Urinary bladder (tissue), 3 donors: ENCODE measurements at regions not wholly inside any gene's neighbourhood (a gene's known extent, or its start where the extent isn't known, plus 50 kb on each side); places are given as distances from the start of the nearest gene placed in this dataset.

Experiments
- DNase-seq: peaks from one replicate; pipeline ENCODE4 v3.0.0-alpha.2; 2015; ENCODE audit errors: extremely low spot score
- H3K27ac ChIP-seq: one replicate; pipeline ENCODE4 v1.5.1; 2013; ENCODE audit warnings: low read depth, mild to moderate bottlenecking, moderate library complexity
- H3K36me3 ChIP-seq: one replicate; pipeline ENCODE4 v1.6.1; 2013; ENCODE audit warnings: mild to moderate bottlenecking, moderate library complexity; ENCODE audit not compliant: insufficient read depth
- H3K4me1 ChIP-seq: one replicate; pipeline ENCODE4 v1.6.1; 2013; ENCODE audit warnings: mild to moderate bottlenecking, moderate library complexity; ENCODE audit not compliant: insufficient read depth
- H3K4me3 ChIP-seq: one replicate; pipeline ENCODE4 v1.5.1; 2013; ENCODE audit warnings: low read depth, low read length
- WGBS: extraction: QIAGEN DNeasy Blood & Tissue Kit; methylation state at CpG from one replicate; pipeline ENCODE4 v1.1.7; 2013; 5-methylcytosine and 5-hydroxymethylcytosine counted together
- donor health status: healthy with polysubstance abuse.
- donor health status: healthy.

DNA sequence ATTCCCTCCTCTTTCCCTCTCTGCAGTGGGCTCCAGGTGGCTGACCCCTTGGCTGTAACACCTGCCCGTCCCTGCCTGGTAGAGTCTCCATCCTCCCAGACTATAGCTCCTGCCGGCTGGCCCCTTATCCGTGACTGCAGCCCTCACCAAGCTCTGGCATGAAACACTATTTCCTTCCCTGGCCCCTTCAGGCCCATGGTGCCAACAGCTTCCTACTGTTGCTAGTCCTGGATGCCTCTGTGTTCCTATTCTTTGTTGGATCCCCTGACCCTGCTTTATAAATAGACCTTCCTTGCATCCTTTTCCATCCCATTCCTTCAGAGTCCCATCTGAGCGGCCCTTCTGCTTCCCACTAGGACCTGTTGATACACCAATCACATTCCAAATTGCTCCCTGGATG is 195.0 kb downstream of the ZNF326 start:
- Histone ChIP-seq H3K4me3 (no peak overlapping the region), H3K36me3 (no peaks in the 10 kb centered on the region), H3K27ac (no peak overlapping the region), H3K4me1 (no peaks in the 10 kb centered on the region)
- DNase-seq: no peak
- 80% methylated on average over 4 of the region's 4 CpGs for WGBS

DNA sequence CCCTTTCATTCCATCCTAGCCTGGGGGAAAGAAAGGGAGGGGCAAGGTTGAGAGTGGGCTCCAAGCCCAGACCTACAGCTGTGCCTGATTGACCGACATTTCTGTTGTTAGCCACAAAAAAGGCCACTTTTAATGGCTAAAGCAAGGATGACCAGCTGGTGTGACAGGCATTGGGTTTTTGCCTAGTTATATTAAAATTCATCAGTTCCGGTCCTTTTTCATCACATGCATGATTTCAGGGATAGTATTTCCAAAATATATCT is 192.3 kb downstream of the ZNF326 start:
- 43% methylated on average over 2 of the region's 2 CpGs for WGBS

DNA sequence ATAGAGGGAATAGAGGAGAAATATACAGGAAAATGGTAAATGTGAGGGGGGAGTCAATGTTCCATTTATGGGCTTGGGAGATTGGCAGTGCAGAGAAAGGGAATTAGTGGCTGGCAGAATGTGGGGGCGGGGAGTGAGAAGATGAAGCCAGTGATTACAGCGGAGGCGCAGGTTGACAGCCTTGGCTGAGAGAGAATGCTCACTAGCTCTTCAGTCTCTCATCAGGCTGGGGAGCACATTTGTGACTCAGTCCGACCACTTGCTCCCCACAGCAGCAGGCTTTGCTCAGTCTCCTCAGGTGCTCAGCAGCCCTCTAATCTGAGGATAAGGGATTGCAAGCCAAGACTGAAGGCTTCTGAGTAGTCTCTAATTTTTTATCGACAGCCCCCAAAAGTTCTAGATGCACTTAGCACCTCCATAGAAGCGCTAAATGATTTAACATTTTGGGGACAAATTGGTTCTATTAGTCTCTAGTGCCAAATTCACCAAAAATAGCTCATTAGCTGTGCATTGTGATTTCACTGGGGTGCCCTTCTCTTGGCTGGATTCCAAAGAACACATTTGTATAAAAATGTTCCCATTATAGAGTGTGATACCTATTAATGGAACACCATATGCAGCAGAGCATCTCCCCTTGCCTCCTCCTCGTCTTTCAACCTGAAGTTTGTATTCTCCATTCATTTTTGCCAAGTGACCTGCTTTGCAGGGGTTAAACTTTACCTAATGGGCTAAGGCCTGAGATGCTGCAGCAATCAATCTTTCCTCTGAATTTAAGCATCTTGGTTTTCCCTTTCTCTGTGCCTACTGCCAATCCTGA is 191.8 kb downstream of the ZNF326 start:
- 70% methylated on average over 7 of the region's 7 CpGs for WGBS
- DNase-seq: no peak
- H3K4me1 ChIP-seq: no peaks in the 10 kb centered on the region
- no peak overlapping the region for H3K27ac ChIP-seq
- no peak overlapping the region for H3K4me3 ChIP-seq
- no peaks in the 10 kb centered on the region for H3K36me3 ChIP-seq

More for the DNA sequence above, 192.3 kb downstream of the ZNF326 start:
- Histone ChIP-seq H3K27ac (no peak overlapping the region), H3K36me3 (no peaks in the 10 kb centered on the region), H3K4me1 (no peaks in the 10 kb centered on the region), H3K4me3 (no peak overlapping the region)
- no peak for DNase-seq

DNA sequence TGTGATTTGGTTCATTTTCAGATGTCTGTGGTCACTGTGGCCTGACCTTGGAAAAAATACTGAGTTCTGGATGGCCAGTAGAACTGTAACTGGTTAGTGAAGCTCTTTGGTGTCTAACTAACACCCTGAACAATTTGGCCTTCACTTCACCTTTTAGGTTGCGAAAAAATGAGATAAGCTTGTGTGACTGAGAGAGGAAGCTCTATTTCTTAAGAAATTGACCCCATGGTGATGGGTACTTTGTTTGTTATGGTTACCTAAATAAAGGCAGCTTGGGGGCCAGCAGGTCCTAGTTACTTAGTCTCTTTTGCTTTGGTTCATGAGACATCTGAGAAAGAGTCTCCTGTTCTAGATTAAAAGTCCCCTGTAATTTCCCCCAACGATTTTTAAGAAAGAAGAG is 181.6 kb downstream of the ZNF326 start:
- H3K36me3 ChIP-seq: no peaks in the 10 kb centered on the region
- H3K27ac ChIP-seq: peak overlapping the region; percentile 18
- no peak for DNase-seq
- H3K4me3 ChIP-seq: no peak overlapping the region
- 60% methylated on average over 2 of the region's 2 CpGs for WGBS
- H3K4me1 ChIP-seq: no peaks in the 10 kb centered on the region

DNA sequence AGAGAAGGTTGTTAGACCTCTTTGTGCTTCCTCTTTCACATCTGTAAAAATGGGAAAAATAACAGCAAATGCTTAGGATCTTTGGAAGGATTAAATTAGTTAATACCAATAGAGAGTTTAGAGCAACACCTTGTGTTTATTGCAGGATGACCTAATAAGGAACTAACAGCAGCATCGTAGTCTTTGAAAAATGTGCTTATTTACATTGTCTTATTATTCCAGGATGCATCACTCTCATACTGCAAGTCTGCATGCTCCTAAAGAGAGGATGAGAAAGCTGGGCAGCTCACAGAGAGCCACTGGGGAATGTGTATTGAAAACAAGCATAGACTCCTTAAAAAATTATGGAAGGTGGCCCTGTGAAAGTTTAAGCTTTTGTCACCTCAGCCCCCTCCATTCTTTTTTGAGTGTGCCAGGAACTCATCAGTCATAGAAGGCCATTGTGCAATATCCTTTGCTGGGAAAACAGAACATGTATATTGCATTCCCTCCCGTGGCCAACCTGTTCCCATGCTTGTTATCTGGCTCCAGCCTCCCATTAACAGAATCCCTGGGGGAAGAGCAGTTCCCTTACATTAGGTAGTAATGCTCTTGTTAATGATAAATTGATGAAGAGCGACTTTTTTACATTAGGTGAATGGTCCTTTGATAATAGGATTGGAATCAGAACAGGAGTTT is 180.7 kb downstream of the ZNF326 start:
- no peak overlapping the region for H3K4me3 ChIP-seq
- no peak for DNase-seq
- H3K36me3 ChIP-seq: no peaks in the 10 kb centered on the region
- WGBS: 54% methylated on average over 3 of the region's 3 CpGs
- no peaks in the 10 kb centered on the region for H3K4me1 ChIP-seq
- no peak overlapping the region for H3K27ac ChIP-seq

DNA sequence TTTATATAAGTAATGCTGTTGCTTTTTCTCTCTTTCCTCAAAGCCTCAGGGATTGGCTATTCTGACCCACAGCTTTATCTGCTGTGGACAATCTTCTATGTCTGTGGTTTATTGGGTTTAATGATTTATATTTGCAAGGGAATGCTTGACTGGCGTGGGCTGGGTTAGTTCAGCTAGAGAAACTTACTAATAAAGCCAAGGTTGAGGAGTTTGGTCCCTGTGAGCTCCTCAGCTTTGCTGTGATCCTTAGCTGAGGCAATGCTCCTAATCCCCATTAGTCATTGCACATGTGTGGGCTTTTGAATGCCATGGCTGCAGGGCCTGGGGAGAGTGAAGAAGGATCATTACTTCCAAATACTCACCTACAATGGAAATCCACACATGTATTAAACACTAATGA is 179.3 kb downstream of the ZNF326 start:
- Histone ChIP-seq H3K4me1 (no peaks in the 10 kb centered on the region), H3K27ac (no peak overlapping the region), H3K36me3 (no peaks in the 10 kb centered on the region), H3K4me3 (no peak overlapping the region)
- 22% methylated on average over 1 of the region's 1 CpG for WGBS
- DNase-seq: no peak

DNA sequence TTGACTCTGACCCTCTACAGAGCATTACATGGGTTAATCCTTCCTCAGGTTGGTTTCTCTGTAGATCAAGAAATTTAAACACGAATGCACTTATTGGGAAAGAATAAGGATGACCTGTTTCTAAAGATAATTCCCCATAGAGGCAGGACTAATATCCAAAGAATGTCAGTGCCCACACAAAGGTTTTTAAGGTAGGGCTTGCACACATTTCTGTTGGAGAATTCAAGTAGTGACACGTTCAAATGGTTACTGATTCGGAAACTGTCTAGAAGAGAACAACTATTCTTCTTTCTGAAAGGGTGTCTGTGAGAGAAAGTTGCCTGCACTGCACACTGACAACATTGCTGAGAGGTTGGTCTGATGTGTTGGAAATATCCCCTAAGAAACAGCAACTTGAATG is 167.3 kb downstream of the ZNF326 start:
- Histone ChIP-seq H3K27ac (no peak overlapping the region), H3K4me3 (no peak overlapping the region), H3K4me1 (no peaks in the 10 kb centered on the region), H3K36me3 (no peaks in the 10 kb centered on the region)
- DNase-seq: no peak
- WGBS: 78% methylated on average over 3 of the region's 3 CpGs

DNA sequence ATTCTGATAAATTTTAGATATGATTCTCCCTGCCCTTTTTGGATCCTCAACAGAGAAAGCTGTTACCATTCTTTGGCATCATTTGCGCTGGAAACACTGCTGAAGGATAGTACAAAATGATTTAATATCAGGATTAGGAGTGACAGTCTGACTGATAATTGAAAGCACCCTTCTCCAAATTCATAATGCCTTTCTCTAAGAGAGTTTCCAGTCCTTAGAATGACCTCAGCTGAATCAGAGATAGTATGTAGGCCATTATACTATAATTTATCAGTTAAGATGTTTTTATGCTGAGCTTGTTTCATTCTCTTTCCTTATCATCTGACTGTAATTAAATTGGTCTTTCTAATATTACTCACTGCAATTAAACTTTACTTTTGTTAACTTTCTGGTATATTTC is 166.7 kb downstream of the ZNF326 start:
- Histone ChIP-seq H3K4me1 (no peaks in the 10 kb centered on the region), H3K36me3 (no peaks in the 10 kb centered on the region), H3K27ac (no peak overlapping the region), H3K4me3 (no peak overlapping the region)
- WGBS: 44% methylated on average over 1 of the region's 1 CpG
- no peak for DNase-seq

DNA sequence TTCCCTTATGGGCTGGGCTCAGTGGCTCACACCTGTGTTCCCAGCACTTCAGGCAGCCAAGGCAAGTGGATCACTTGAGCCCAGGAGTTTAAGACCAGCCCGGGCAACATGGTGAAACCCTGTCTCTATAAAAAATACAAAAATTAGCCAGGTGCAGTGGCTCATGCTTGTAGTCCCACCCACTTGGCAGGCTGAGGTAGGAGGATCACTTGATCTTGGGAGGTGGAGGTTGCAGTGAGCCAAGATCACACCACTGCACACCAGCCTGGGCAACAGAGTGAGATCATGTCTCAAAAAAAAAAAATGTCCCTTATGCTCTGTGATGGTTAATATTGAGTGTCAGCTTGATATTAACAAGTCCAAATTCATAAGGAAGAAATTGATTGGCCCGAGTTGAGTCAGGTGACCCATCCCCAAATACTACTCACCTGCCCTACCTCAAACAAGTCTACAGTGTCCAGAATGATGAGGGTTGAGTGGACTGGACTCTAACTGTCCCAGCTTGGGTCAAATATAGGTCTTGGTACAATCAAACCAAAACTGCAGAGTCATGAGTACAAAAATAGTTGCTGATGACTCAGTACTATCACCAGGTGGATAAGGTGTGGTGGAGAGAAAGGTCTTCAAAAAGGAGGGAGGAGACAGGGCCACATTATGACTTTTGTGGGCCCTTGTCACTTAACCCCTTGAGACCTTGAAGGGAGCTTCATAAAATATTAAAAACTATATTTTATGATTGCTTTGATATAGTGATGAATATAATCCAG is 161.0 kb downstream of the ZNF326 start:
- Histone ChIP-seq H3K36me3 (no peaks in the 10 kb centered on the region), H3K4me3 (no peak overlapping the region), H3K4me1 (no peaks in the 10 kb centered on the region), H3K27ac (no peak overlapping the region)
- no peak for DNase-seq
- WGBS: 82% methylated on average over 2 of the region's 2 CpGs

DNA sequence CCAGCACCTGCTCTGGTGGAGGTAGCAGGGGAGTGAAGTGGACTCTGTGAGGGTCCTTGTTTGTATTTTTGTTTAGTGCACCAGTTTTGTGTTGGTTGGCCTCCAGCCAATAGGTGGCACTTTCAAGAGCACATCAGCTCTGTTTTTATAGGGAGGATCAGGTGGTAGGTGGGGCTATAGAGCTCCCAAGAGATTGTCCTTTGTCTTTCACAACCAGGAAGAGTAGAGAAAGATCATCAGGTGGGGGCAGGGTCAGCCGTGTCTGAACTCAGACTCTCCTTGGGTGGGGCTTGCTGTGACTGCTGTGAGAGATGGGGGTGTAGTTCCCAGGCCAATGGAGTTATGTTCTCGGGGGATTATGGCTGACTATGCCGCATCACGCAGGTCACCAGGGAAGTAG is 159.8 kb downstream of the ZNF326 start:
- Histone ChIP-seq H3K4me3 (no peak overlapping the region), H3K36me3 (no peaks in the 10 kb centered on the region), H3K27ac (no peak overlapping the region), H3K4me1 (no peaks in the 10 kb centered on the region)
- WGBS: 92% methylated on average over 4 of the region's 4 CpGs
- DNase-seq: no peak

DNA sequence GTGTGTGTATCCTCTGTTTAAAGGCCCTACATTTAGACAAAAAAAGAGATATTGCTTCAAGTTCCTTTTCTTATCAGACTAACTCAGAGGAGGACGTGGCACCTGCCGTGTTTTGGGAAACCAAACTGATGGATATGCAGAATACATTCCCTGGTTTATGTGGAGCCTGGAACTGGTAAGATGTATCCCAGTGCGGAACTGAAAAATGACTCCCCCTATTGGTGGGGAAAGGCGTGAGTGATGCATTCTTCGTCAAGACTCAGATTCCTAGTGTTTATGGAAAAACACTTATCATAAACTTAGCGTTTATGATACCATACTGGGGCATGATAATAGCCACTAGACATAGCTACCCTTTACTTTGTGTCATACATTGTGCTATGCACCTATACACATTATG is 154.2 kb downstream of the ZNF326 start:
- no peak overlapping the region for H3K27ac ChIP-seq
- WGBS: 80% methylated on average over 6 of the region's 6 CpGs
- H3K4me3 ChIP-seq: no peak overlapping the region
- DNase-seq: no peak
- no peaks in the 10 kb centered on the region for H3K36me3 ChIP-seq
- no peaks in the 10 kb centered on the region for H3K4me1 ChIP-seq

DNA sequence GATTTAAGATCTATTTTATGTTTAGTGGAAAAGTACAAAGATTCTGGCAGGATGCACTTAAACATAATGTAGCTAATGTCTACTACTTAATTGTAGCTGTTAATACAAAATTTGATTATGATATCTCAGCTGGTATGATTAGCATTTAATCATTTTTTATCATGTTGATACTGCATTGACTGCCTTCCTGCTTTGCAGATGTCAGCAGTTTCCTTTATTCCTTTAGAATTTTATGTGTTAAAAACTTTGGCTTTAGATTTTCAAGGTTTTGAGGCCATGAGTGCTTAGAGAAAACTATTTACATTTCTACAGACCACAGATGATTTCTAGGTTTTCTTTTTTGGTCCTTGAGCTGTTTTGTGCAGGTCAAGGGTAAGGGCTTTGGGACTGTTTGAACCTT is 152.2 kb downstream of the ZNF326 start:
- Histone ChIP-seq H3K4me3 (no peak overlapping the region), H3K27ac (no peak overlapping the region), H3K36me3 (no peaks in the 10 kb centered on the region), H3K4me1 (no peaks in the 10 kb centered on the region)
- DNase-seq: no peak

DNA sequence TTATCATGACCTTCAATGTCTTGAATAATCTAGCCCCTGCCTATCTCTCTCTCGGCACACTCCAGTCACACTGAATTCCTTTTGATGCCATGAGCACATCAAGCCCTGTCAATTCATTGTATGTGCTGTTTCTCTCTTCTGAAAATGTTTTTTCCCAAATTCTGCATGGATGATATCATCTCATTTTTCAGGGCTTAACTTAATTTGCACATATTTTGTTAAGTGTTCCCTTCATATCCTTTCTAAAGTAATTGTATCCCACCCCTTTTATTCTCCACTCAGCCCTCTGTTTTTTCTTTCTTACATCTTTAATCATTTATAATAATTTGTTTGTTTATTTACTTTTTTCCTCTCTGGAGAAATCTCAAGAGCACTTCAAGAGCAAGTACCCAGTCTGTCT is 149.9 kb downstream of the ZNF326 start:
- H3K4me3 ChIP-seq: no peak overlapping the region
- WGBS: 88% methylated on average over 1 of the region's 1 CpG
- no peaks in the 10 kb centered on the region for H3K4me1 ChIP-seq
- no peak overlapping the region for H3K27ac ChIP-seq
- no peaks in the 10 kb centered on the region for H3K36me3 ChIP-seq
- DNase-seq: no peak

DNA sequence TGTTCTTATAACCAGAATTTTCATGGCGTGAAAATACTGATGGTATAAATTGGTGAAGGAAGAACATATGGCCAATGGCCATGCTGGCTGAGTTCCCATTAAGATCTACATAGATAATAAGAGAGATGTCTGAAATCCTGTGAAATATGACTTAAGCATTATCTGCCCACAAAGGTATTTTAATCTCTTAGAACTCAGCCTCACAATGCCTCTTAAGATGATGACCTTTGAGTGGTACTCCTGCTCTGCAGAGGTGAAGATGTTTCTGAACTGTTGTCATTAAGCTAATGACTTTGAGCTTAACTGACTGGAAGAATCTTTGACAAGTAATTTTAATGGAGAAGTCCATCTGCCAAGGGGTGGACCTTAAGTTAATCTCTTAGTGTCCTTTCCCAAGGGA is 148.7 kb downstream of the ZNF326 start:
- H3K36me3 ChIP-seq: no peaks in the 10 kb centered on the region
- H3K4me3 ChIP-seq: no peak overlapping the region
- H3K27ac ChIP-seq: no peak overlapping the region
- H3K4me1 ChIP-seq: no peaks in the 10 kb centered on the region
- no peak for DNase-seq
- WGBS: 95% methylated on average over 1 of the region's 1 CpG
